IMR-90 (cell line): ENCODE measurements at regions not wholly inside any gene's neighbourhood (a gene's known extent, or its start where the extent isn't known, plus 50 kb on each side); places are given as distances from the start of the nearest gene placed in this dataset.

Experiments used
- ATAC-seq: fragments of 200-7000 bp; cut with Tn5 transposase; 2 replicates; pipeline ENCODE4 v1.9.1; 2020; ENCODE audit warnings: low read depth, mild to moderate bottlenecking, moderate library complexity
- BruUV-seq: library from RNA; stranded (reverse); fragments of 400-500 nt; replicated peaks from 2 replicates; lab custom pipeline; 2021; lab: Mats Ljungman, UMichigan
- CTCF ChIA-PET: fragments of 300-600 bp; formaldehyde crosslinking; extraction: SDS; loops from one replicate; lab custom pipeline; 2021; ENCODE audit warnings: antibody characterized with exemption; lab: Yijun Ruan, JAX
- POLR2A ChIA-PET: fragments of 300-600 bp; sonication (Branson Sonifier 250); formaldehyde crosslinking; loops from one replicate; lab custom pipeline; 2022; ENCODE audit warnings: antibody characterized with exemption; ENCODE audit not compliant: unreplicated experiment; lab: Charles Lee
- DNase-seq: peaks from one replicate; pipeline ENCODE4 v3.0.0; 2013
- H2AFZ ChIP-seq: replicated peaks from 2 replicates; pipeline ENCODE3; 2013; ENCODE audit warnings: low read length, mild to moderate bottlenecking; ENCODE audit not compliant: poor library complexity
- H2AK5ac ChIP-seq: 2 replicates; pipeline ENCODE4 v1.6.1; 2013; ENCODE audit warnings: low read depth, low read length, inconsistent platforms
- H2AK9ac ChIP-seq: replicated peaks from 2 replicates; pipeline ENCODE3; 2013; ENCODE audit warnings: mild to moderate bottlenecking, low read depth, low read length, moderate library complexity; ENCODE audit not compliant: poor library complexity
- H2BK120ac ChIP-seq: 2 replicates; pipeline ENCODE4 v1.6.1; 2013; ENCODE audit warnings: low read depth, low read length, inconsistent platforms
- H2BK15ac ChIP-seq: 3 replicates; pipeline ENCODE4 v1.6.1; 2013; ENCODE audit warnings: low read depth, low read length, inconsistent platforms
- H2BK20ac ChIP-seq: 2 replicates; pipeline ENCODE4 v1.6.1; 2013; ENCODE audit warnings: low read depth, mild to moderate bottlenecking, inconsistent platforms, low read length, moderate library complexity
- H2BK5ac ChIP-seq: 2 replicates; pipeline ENCODE4 v1.6.1; 2013; ENCODE audit warnings: mild to moderate bottlenecking, low read depth, low read length, inconsistent platforms; ENCODE audit not compliant: poor library complexity, severe bottlenecking
- H3K14ac ChIP-seq: replicated peaks from 2 replicates; pipeline ENCODE4 v1.6.1; 2013; ENCODE audit warnings: low read depth, low read length, inconsistent platforms
- H3K18ac ChIP-seq: 2 replicates; pipeline ENCODE4 v1.6.1; 2013; ENCODE audit warnings: low read depth, low read length, control low read depth
- H3K23ac ChIP-seq: 2 replicates; pipeline ENCODE4 v1.6.1; 2013; ENCODE audit warnings: low read depth, low read length, inconsistent platforms
- H3K27ac ChIP-seq: 2 replicates; pipeline ENCODE4 v1.5.1; 2013; ENCODE audit warnings: mild to moderate bottlenecking, control low read depth, low read length; ENCODE audit not compliant: insufficient read depth
- H3K27me3 ChIP-seq: 2 replicates; pipeline ENCODE4 v1.6.1; 2013; ENCODE audit warnings: low read length; ENCODE audit not compliant: control insufficient read depth, insufficient read depth
- H3K36me3 ChIP-seq: 2 replicates; pipeline ENCODE4 v1.6.1; 2013; ENCODE audit warnings: low read length, mixed read lengths; ENCODE audit not compliant: control insufficient read depth, insufficient read depth
- H3K4ac ChIP-seq: 2 replicates; pipeline ENCODE4 v1.6.1; 2013; ENCODE audit warnings: low read depth, low read length, inconsistent platforms
- H3K4me1 ChIP-seq: 2 replicates; pipeline ENCODE4 v1.6.1; 2013; ENCODE audit warnings: low read length, mixed read lengths; ENCODE audit not compliant: control insufficient read depth, insufficient read depth
- H3K4me2 ChIP-seq: 2 replicates; pipeline ENCODE4 v1.6.1; 2013; ENCODE audit warnings: low read depth, mild to moderate bottlenecking, control low read depth, low read length, moderate library complexity
- H3K4me3 ChIP-seq: 2 replicates; pipeline ENCODE4 v1.5.1; 2013; ENCODE audit warnings: low read depth, mild to moderate bottlenecking, control low read depth, low read length, moderate library complexity; ENCODE audit not compliant: insufficient read depth
- H3K56ac ChIP-seq: 2 replicates; pipeline ENCODE4 v1.6.1; 2013; ENCODE audit warnings: low read length, inconsistent platforms; ENCODE audit not compliant: insufficient read depth; ENCODE audit errors: extremely low read depth
- H3K79me1 ChIP-seq, 2 experiments: 2 replicates each; pipeline ENCODE4 v1.6.1; 2013; ENCODE audit warnings: low read length in 2 of 2, inconsistent platforms in 1 of 2, low read depth in 1 of 2
- H3K9ac ChIP-seq: 2 replicates; pipeline ENCODE4 v1.6.1; 2013; ENCODE audit warnings: low read depth, low read length, control low read depth
- H3K9me1 ChIP-seq: 2 replicates; pipeline ENCODE4 v1.6.1; 2013; ENCODE audit warnings: low read length, inconsistent platforms; ENCODE audit not compliant: insufficient read depth
- H3K9me3 ChIP-seq: 2 replicates; pipeline ENCODE4 v1.6.1; 2013; ENCODE audit warnings: low read length; ENCODE audit not compliant: control insufficient read depth, insufficient read depth
- H4K20me1 ChIP-seq: 2 replicates; pipeline ENCODE4 v1.6.1; 2013; ENCODE audit warnings: low read length, inconsistent platforms; ENCODE audit not compliant: insufficient read depth
- H4K5ac ChIP-seq: 2 replicates; pipeline ENCODE4 v1.6.1; 2013; ENCODE audit warnings: mild to moderate bottlenecking, low read depth, low read length, control low read depth
- H4K8ac ChIP-seq, 2 experiments: 2 replicates each; pipeline ENCODE4 v1.6.1; 2013; ENCODE audit warnings: low read depth in 2 of 2, low read length in 2 of 2, control low read depth in 1 of 2, inconsistent platforms in 1 of 2
- H4K91ac ChIP-seq: 2 replicates; pipeline ENCODE4 v1.6.1; 2013; ENCODE audit warnings: low read depth, low read length, inconsistent platforms; ENCODE audit not compliant: insufficient read depth
- BHLHE40 ChIP-seq: fragments of 150-350 bp; IDR thresholded peaks from 2 replicates; pipeline ENCODE4 v1.6.1; 2016; ENCODE audit warnings: mild to moderate bottlenecking, low read depth, low read length
- CEBPB ChIP-seq: IDR thresholded peaks from 2 replicates; pipeline ENCODE4 v1.6.1; 2012; ENCODE audit warnings: low read depth, low read length, improper control_type of control experiment
- CHD1 ChIP-seq: IDR thresholded peaks from 2 replicates; pipeline ENCODE4 v1.6.1; 2012; ENCODE audit warnings: low read depth, low read length, improper control_type of control experiment
- FOS ChIP-seq: fragments of 150-350 bp; IDR thresholded peaks from 2 replicates; pipeline ENCODE4 v1.6.1; 2016; ENCODE audit warnings: low read depth, low read length
- MAFK ChIP-seq: IDR thresholded peaks from 2 replicates; pipeline ENCODE4 v1.6.1; 2012; ENCODE audit warnings: low read depth, low read length, improper control_type of control experiment
- MAZ ChIP-seq: IDR thresholded peaks from 2 replicates; pipeline ENCODE4 v1.6.1; 2012; ENCODE audit warnings: low read depth, mild to moderate bottlenecking, low read length, improper control_type of control experiment, moderate library complexity, borderline replicate concordance
- NFE2L2 ChIP-seq: fragments of 150-350 bp; IDR thresholded peaks from 2 replicates; pipeline ENCODE4 v1.6.1; 2016; ENCODE audit warnings: low read depth, mild to moderate bottlenecking, low read length
- POLR2A ChIP-seq: IDR thresholded peaks from 2 replicates; pipeline ENCODE4 v1.6.1; 2012; ENCODE audit warnings: mild to moderate bottlenecking, low read depth, low read length
- RCOR1 ChIP-seq: IDR thresholded peaks from 2 replicates; pipeline ENCODE4 v1.6.1; 2012; ENCODE audit warnings: mild to moderate bottlenecking, low read length, improper control_type of control experiment; ENCODE audit not compliant: insufficient replicate concordance
- RFX5 ChIP-seq: IDR thresholded peaks from 2 replicates; pipeline ENCODE4 v1.8.0; 2012; ENCODE audit warnings: low read depth, mild to moderate bottlenecking, low read length, moderate library complexity
- SMC3 ChIP-seq: fragments of 150-350 bp; IDR thresholded peaks from 2 replicates; pipeline ENCODE4 v1.6.1; 2016; ENCODE audit warnings: low read depth, mild to moderate bottlenecking, antibody characterized with exemption, low read length, moderate library complexity
- USF2 ChIP-seq: fragments of 150-350 bp; IDR thresholded peaks from 2 replicates; pipeline ENCODE4 v1.6.1; 2017; ENCODE audit warnings: mild to moderate bottlenecking, antibody characterized with exemption, low read length, low read depth
- WGBS, 2 experiments: methylation state at CpG; one replicate each; pipeline versions ENCODE4 v1.1.5 to v1.1.7; 2013; ENCODE audit warnings: missing lambda C conversion rate in 2 of 2; ENCODE audit not compliant: insufficient read length in 1 of 2; ENCODE audit errors: extremely low coverage in 2 of 2; 5-methylcytosine and 5-hydroxymethylcytosine counted together
- dilution Hi-C: fragments of 300-500 bp; cut with HindIII; formaldehyde crosslinking; loops from one replicate; pipeline ENCODE4 v1.14.3; 2018; ENCODE audit warnings: low sequenced_read_pairs; ENCODE audit not compliant: unreplicated experiment
- in situ Hi-C: fragments of 300-500 bp; cut with MboI; formaldehyde crosslinking; loops from 3 replicates; pipeline ENCODE4 v1.14.3; 2019; ENCODE audit warnings: low sequenced_read_pairs, inconsistent platforms, mixed read lengths
- intact Hi-C: fragments of 100-400 bp; cut with micrococcal nuclease; formaldehyde crosslinking; loops from 2 replicates; pipeline ENCODE4 v1.10.0; 2022
- TF ChIP-seq, protein P1 (sequence below): fragments of 150-350 bp; IDR thresholded peaks from 2 replicates; pipeline ENCODE4 v1.6.1; 2016; ENCODE audit warnings: low read depth, mild to moderate bottlenecking, low read length, moderate library complexity, borderline replicate concordance

DNA sequence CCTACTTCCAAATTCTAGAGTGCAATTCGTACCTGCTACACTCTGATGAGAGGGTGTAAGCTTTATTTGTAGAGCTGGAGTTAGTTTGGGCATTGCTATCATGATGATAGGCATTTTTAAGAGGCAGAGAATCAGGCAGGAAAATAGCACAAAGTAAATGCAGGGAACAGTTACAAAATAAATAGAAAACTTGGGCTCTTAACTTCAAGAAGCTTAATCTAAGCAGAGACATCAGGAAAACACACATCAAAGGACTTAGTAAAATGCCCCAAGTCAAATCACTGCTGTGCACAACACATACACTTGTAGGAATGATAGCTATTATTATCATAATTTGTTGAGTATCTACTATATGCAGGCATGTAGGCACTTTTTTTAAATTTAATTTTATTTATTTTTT lies 381.2 kb downstream of the CD83 start:
- no peak overlapping the region for H3K14ac ChIP-seq
- H3K36me3 ChIP-seq = no peaks in the 10 kb centered on the region
- H2BK15ac ChIP-seq = no peak overlapping the region
- H2BK120ac ChIP-seq = no peak overlapping the region
- no peak overlapping the region for H3K56ac ChIP-seq
- no peak overlapping the region for H2BK20ac ChIP-seq
- no peak overlapping the region for H4K91ac ChIP-seq
- no peak overlapping the region for H2AFZ ChIP-seq
- no TSS peak for BruUV-seq
- no peaks in the 10 kb centered on the region for H3K9me1 ChIP-seq
- no peak overlapping the region for H4K5ac ChIP-seq
- no peak overlapping the region for H3K27ac ChIP-seq
- dilution Hi-C loops (no loop called here), in situ Hi-C loops (no loop called here), intact Hi-C loops (no loop called here)
- H4K20me1 ChIP-seq = no peaks in the 10 kb centered on the region; the same call in 1 of the 2 replicates
- no peak overlapping the region for H3K23ac ChIP-seq
- no CpG with 5 or more reads among the region's 1 CpG for WGBS, 2 experiments
- ATAC-seq (no peak), DNase-seq (no peak)
- no peak for TF ChIP-seq CEBPB
- no peak for TF ChIP-seq CHD1
- TF ChIP-seq USF2 = no peak
- TF ChIP-seq RFX5 = no peak
- TF ChIP-seq MAFK = no peak
- TF ChIP-seq FOS = no peak
- no peak for TF ChIP-seq MAZ
- TF ChIP-seq SMC3 = no peak
- TF ChIP-seq RCOR1 = no peak
- TF ChIP-seq, protein P1, sequence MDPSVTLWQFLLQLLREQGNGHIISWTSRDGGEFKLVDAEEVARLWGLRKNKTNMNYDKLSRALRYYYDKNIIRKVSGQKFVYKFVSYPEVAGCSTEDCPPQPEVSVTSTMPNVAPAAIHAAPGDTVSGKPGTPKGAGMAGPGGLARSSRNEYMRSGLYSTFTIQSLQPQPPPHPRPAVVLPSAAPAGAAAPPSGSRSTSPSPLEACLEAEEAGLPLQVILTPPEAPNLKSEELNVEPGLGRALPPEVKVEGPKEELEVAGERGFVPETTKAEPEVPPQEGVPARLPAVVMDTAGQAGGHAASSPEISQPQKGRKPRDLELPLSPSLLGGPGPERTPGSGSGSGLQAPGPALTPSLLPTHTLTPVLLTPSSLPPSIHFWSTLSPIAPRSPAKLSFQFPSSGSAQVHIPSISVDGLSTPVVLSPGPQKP = no peak
- TF ChIP-seq NFE2L2 = no peak
- TF ChIP-seq BHLHE40 = no peak
- TF ChIP-seq POLR2A = no peak
- CTCF ChIA-PET = no interaction called here
- no peak overlapping the region for H3K9ac ChIP-seq
- no peak overlapping the region for H2AK9ac ChIP-seq
- H3K4ac ChIP-seq = no peak overlapping the region
- H3K79me1 ChIP-seq = no peaks in the 10 kb centered on the region
- no peak overlapping the region for H3K4me2 ChIP-seq
- H3K4me1 ChIP-seq = peaks cover 4% of the 10 kb centered on the region
- no peak overlapping the region for H2BK5ac ChIP-seq
- H3K18ac ChIP-seq = no peak overlapping the region
- no peak overlapping the region for H4K8ac ChIP-seq
- POLR2A ChIA-PET = no interaction called here
- no peak overlapping the region for H2AK5ac ChIP-seq
- H3K27me3 ChIP-seq = no peaks in the 10 kb centered on the region
- no peaks in the 10 kb centered on the region for H3K9me3 ChIP-seq
- H3K4me3 ChIP-seq = no peak overlapping the region
